ENCODE measurements at regions not wholly inside any gene's neighbourhood (a gene's known extent, or its start where the extent isn't known, plus 50 kb on each side); places are given as distances from the start of the nearest gene placed in this dataset.

DNA sequence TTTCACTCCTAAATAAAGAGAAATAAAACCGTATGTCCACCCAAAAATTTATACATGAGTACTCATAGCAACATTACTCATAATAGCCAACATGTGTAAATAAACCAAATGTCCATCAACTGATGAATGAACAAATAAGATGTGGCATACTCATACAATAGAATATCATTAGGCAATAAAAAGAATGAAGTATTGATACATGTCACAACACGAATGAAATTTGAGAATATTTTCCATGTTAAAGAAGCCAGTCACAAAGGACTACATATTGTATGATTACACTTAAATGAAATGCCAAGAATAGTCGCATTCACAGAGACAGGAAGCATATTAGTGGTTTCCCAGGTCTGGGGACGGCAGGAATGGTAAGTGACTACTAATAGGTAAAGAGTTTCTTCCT is 869.2 kb downstream of the IGSF11 start:
- Mint-ChIP-seq H3K9me3 (peaks cover 0 to 4% (median 3%) of the 10 kb centered on the region in 3 donors), H3K27ac (no peak overlapping the region), H3K4me1 (no peaks in the 10 kb centered on the region), H3K27me3 (no peaks in the 10 kb centered on the region), H3K4me3 (no peak overlapping the region), H3K36me3 (no peaks in the 10 kb centered on the region)

- no peak overlapping the region for H3K4me3 Mint-ChIP-seq
- no peaks in the 10 kb centered on the region for H3K27me3 Mint-ChIP-seq
- no peak overlapping the region for H3K27ac Mint-ChIP-seq
- H3K9me3 Mint-ChIP-seq = peaks cover 0 to 6% (median 2%) of the 10 kb centered on the region in 3 donors
- H3K4me1 Mint-ChIP-seq = no peaks in the 10 kb centered on the region
- no peaks in the 10 kb centered on the region for H3K36me3 Mint-ChIP-seq
Measured at GRCh38 chr3:118167571-118167970, 867.1 kb downstream of the IGSF11 start.

DNA sequence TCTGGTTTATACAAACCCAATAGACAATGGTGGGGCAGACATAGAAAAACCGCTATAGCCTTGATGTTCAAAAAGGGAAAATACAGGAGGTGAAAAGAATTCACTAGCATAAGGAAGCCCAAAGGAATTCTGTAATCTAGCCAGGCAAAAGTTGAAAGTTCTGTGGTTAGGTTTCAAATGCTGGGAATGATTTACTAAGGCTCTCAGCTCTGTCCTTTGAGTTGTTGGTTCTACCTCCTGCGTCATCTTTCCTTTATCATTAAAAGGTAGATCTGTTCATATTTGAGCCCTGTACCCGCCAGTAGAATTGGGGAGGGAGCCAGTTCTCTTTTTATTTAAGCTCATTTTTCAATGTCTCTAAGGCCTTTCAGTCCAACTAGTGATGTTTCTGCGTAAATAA is 866.5 kb downstream of the IGSF11 start:
- H3K4me1 Mint-ChIP-seq = no peaks in the 10 kb centered on the region
- no peak overlapping the region for H3K27ac Mint-ChIP-seq
- H3K27me3 Mint-ChIP-seq = no peaks in the 10 kb centered on the region
- H3K9me3 Mint-ChIP-seq = peaks cover 0 to 6% (median 3%) of the 10 kb centered on the region in 3 donors
- H3K4me3 Mint-ChIP-seq = no peak overlapping the region
- H3K36me3 Mint-ChIP-seq = no peaks in the 10 kb centered on the region

DNA sequence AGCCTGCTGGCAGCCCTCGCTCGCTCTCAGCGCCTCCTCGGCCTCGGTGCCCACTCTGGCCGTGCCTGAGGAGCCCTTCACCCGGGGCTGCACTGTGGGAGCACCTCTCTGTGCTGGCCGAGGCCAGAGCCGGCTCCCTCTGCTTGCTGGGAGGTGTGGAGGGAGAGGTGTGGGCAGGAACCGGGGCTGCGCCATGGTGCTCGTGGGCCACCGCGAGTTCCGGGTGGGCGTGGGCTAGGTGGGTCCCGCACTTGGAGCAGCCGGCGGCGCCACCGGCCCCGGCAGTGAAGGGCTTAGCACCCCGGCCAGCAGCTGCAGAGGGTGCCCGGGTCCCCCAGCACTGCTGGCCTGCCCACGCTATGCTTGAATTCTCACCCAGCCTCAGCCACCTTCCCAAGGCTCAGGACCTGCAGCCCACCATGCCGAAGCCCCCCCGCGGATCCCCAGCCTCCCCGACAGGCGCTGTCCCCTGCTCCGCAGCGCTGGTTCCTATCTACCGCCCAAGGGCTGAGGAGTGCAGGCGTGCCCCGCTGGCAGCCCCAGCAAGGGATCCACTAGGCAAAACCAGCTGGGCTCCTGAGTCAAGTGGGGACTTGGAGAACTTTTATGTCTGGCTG is 863.3 kb downstream of the IGSF11 start:
- H3K9me3 Mint-ChIP-seq = peaks cover 0 to 6% (median 3%) of the 10 kb centered on the region in 3 donors
- H3K4me1 Mint-ChIP-seq = no peaks in the 10 kb centered on the region
- H3K27me3 Mint-ChIP-seq = no peaks in the 10 kb centered on the region
- no peaks in the 10 kb centered on the region for H3K36me3 Mint-ChIP-seq
- H3K27ac Mint-ChIP-seq = no peak overlapping the region
- no peak overlapping the region for H3K4me3 Mint-ChIP-seq

- H3K36me3 Mint-ChIP-seq = no peaks in the 10 kb centered on the region
- H3K9me3 Mint-ChIP-seq = peaks cover 2 to 5% (median 5%) of the 10 kb centered on the region in 3 donors
- H3K4me3 Mint-ChIP-seq = no peak overlapping the region
- no peaks in the 10 kb centered on the region for H3K4me1 Mint-ChIP-seq
- H3K27me3 Mint-ChIP-seq = no peaks in the 10 kb centered on the region
- H3K27ac Mint-ChIP-seq = no peak overlapping the region
Measured at GRCh38 chr3:118180853-118181252, 853.8 kb downstream of the IGSF11 start.

GRCh38 chr3:118181274-118181673 is 853.4 kb downstream of the IGSF11 start:
- Mint-ChIP-seq H3K9me3 (peaks cover 2 to 5% (median 5%) of the 10 kb centered on the region in 3 donors), H3K4me1 (no peaks in the 10 kb centered on the region), H3K27ac (no peak overlapping the region), H3K36me3 (no peaks in the 10 kb centered on the region), H3K27me3 (no peaks in the 10 kb centered on the region), H3K4me3 (no peak overlapping the region)

- Mint-ChIP-seq H3K27ac (no peak overlapping the region), H3K4me1 (no peaks in the 10 kb centered on the region), H3K4me3 (no peak overlapping the region), H3K27me3 (no peaks in the 10 kb centered on the region), H3K9me3 (peaks cover 0 to 6% (median 5%) of the 10 kb centered on the region in 3 donors), H3K36me3 (no peaks in the 10 kb centered on the region)
Measured at GRCh38 chr3:118186051-118186450, 848.6 kb downstream of the IGSF11 start.

GRCh38 chr3:118187221-118187620 is 847.4 kb downstream of the IGSF11 start:
- no peaks in the 10 kb centered on the region for H3K27me3 Mint-ChIP-seq
- H3K4me3 Mint-ChIP-seq = no peak overlapping the region
- no peak overlapping the region for H3K27ac Mint-ChIP-seq
- H3K9me3 Mint-ChIP-seq = peaks cover 2 to 8% (median 4%) of the 10 kb centered on the region in 3 donors
- no peaks in the 10 kb centered on the region for H3K4me1 Mint-ChIP-seq
- H3K36me3 Mint-ChIP-seq = no peaks in the 10 kb centered on the region

GRCh38 chr3:118196183-118196582 is 838.5 kb downstream of the IGSF11 start:
- Mint-ChIP-seq H3K27me3 (no peaks in the 10 kb centered on the region), H3K9me3 (peaks cover 4 to 33% (median 5%) of the 10 kb centered on the region in 3 donors), H3K36me3 (peaks cover 2% of the 10 kb centered on the region), H3K4me3 (no peak overlapping the region), H3K27ac (no peak overlapping the region), H3K4me1 (no peaks in the 10 kb centered on the region)

DNA sequence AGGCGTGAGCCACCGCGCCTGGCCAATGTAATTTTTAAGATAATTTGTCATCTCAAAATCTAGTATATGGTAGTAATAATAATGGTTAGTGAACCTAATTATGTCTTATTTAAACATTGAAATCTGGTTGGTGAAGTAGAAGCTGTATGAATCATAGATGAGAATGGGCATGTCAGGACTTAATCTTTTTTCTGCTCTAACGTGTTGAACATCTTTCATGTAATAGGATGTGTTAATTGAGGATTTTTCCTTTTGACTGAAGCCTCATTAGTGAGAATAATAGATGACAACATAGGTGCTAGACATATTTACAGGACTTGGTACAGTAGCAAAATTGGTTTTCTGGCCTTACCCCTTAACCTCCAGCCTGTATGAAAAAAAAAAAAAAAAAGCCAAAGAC is 835.6 kb downstream of the IGSF11 start:
- Mint-ChIP-seq H3K4me3 (no peak overlapping the region), H3K27me3 (no peaks in the 10 kb centered on the region), H3K9me3 (peaks cover 3 to 19% (median 6%) of the 10 kb centered on the region in 3 donors), H3K27ac (no peak overlapping the region), H3K36me3 (peaks cover 2% of the 10 kb centered on the region), H3K4me1 (no peaks in the 10 kb centered on the region)

GRCh38 chr3:118204052-118204656 is 830.5 kb downstream of the IGSF11 start:
- no peak overlapping the region for H3K27ac Mint-ChIP-seq
- no peaks in the 10 kb centered on the region for H3K27me3 Mint-ChIP-seq
- H3K4me1 Mint-ChIP-seq = no peaks in the 10 kb centered on the region
- H3K9me3 Mint-ChIP-seq = peaks cover 2 to 8% (median 3%) of the 10 kb centered on the region in 3 donors
- peaks cover 2% of the 10 kb centered on the region for H3K36me3 Mint-ChIP-seq
- H3K4me3 Mint-ChIP-seq = no peak overlapping the region

- Mint-ChIP-seq H3K9me3 (peaks cover 0 to 10% (median 2%) of the 10 kb centered on the region in 3 donors), H3K4me1 (no peaks in the 10 kb centered on the region), H3K36me3 (no peaks in the 10 kb centered on the region), H3K27ac (no peak overlapping the region), H3K4me3 (no peak overlapping the region), H3K27me3 (no peaks in the 10 kb centered on the region)
Measured at GRCh38 chr3:118207271-118207670, 827.4 kb downstream of the IGSF11 start.

DNA sequence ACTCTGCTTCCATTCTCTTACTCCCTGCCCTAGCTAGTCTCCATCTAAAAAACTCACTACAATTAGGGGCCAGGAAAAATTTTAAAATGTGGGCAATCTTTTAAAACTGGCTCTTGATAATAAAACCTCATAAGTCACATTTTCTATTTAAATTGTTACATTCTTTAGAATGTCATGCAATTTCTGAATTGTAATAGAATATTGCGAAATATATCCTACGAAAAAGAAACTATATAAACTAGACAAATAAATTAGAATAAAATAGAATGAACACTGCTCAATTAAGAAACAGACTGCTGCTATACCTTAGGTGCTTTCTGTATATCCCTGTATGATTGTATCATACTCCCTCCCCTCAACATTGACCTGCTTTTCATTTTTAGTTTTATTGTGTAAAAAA is 826.0 kb downstream of the IGSF11 start:
- Mint-ChIP-seq H3K36me3 (no peaks in the 10 kb centered on the region), H3K9me3 (peaks cover 0 to 10% (median 0%) of the 10 kb centered on the region in 3 donors), H3K27ac (no peak overlapping the region), H3K27me3 (no peaks in the 10 kb centered on the region), H3K4me1 (no peaks in the 10 kb centered on the region), H3K4me3 (no peak overlapping the region)

DNA sequence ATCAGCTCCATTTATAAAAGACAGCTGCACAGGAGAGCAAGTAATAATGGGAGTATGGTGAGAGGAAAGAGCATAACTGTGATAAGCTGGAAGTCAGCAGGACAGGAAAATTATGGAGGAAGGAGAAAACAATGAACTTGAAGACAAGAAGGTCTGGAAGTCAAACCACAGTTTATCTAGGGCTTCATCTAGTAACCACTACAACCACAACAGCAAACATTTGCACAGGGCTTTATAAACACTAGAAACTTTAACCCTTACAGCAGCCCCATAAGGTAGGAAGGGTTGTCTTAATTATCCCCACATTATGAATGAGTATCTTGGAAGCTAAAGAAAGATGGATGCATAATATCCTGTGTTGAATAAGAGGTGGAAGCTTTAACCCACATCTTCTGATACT is 820.8 kb downstream of the IGSF11 start:
- H3K36me3 Mint-ChIP-seq = no peaks in the 10 kb centered on the region
- H3K27ac Mint-ChIP-seq = no peak overlapping the region
- H3K4me3 Mint-ChIP-seq = no peak overlapping the region
- H3K9me3 Mint-ChIP-seq = peaks cover 1 to 8% (median 6%) of the 10 kb centered on the region in 3 donors
- H3K4me1 Mint-ChIP-seq = no peaks in the 10 kb centered on the region
- H3K27me3 Mint-ChIP-seq = peaks cover 1% of the 10 kb centered on the region

DNA sequence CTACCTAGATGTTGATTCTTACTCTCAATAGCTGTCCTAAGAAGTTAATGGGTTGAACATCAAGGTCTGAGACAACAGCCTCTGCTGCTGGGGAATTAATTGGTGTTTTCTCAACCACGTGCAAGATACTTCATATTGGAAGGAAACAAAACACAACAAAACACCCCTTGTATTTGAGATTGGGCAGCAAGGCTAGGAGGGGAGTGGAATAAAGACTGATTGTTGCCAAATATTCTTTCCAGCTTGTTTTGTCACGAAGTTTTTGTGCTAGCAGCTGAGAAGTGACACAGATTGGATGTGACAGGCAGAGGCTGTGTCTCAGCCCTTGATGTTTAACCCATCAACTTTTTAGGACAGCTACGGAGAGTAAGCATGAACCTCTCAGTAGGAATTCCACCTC is 808.4 kb downstream of the IGSF11 start:
- Mint-ChIP-seq H3K27me3 (no peaks in the 10 kb centered on the region), H3K27ac (no peak overlapping the region), H3K4me3 (no peak overlapping the region), H3K9me3 (peaks cover 3 to 21% (median 5%) of the 10 kb centered on the region in 3 donors), H3K36me3 (no peaks in the 10 kb centered on the region), H3K4me1 (no peaks in the 10 kb centered on the region)

GRCh38 chr3:118227191-118227590 is 807.5 kb downstream of the IGSF11 start:
- Mint-ChIP-seq H3K9me3 (peaks cover 3 to 13% (median 7%) of the 10 kb centered on the region in 3 donors), H3K4me1 (no peaks in the 10 kb centered on the region), H3K27me3 (no peaks in the 10 kb centered on the region), H3K36me3 (no peaks in the 10 kb centered on the region), H3K27ac (no peak overlapping the region), H3K4me3 (no peak overlapping the region)

Data from IgD-negative memory B cell (primary cell).